ENCODE measurements at regions not wholly inside any gene's neighbourhood (a gene's known extent, or its start where the extent isn't known, plus 50 kb on each side); places are given as distances from the start of the nearest gene placed in this dataset.
"Not testable (repeated sequence)": the region's sequence is repeated elsewhere in the genome, so short reads cannot be mapped to it uniquely, and the experiment has no call there.

DNA sequence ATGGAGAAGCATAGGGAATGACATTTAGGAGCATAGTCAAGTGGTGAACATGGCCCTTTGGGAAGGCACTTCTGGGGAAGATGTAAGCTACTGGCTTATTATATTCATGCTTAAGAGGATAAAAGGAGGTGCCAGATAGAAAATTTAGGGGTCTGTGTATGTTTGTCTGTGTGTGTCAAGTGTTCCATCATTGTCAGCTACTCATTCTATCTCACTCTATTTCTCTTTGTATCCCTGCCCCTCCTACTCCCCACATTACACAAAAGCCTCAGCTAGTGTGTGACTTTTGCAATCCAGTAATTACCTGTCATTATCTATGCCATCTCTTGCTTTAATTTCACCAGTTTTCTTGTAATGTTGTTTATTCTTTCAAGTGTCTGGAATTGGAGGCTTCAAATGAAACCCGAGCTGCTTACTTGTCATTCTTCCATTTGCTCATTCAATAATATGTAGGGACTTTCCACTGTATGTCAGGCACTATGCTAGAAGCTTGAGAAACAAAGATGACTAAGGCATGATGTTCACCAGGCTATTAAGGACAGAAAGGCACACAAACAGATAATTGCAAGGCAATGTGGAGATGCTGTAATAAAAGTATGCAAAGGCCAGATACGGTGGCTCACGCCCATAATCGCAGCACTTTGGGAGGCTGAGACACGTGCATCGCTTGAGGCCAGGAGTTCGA, 229.8 kb upstream of the TEX13C start:
- no peak for DNase-seq (ENCODE audit: low spot score)
- no peak for FAIRE-seq

DNA sequence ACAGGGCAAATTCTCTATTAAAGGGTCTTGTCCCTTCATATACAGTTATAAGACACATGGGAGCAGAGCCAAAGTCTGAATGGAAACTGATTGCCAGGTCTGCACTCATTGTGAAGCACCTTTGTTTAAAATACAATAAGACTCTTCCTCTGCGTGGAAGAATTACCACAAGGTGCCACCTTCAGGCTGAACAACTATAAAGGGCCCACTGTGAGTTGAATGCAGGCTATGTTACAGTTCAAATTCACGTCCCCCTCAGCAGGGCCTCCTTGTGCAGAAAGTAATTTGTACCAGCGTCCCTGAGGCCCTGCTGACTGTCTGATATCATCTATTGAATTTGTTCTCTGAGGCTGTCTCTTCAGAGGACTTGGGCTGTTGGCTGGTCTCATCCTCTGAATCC, 225.8 kb upstream of the TEX13C start:
- no peak for DNase-seq (ENCODE audit: low spot score)
- no peak for FAIRE-seq

DNA sequence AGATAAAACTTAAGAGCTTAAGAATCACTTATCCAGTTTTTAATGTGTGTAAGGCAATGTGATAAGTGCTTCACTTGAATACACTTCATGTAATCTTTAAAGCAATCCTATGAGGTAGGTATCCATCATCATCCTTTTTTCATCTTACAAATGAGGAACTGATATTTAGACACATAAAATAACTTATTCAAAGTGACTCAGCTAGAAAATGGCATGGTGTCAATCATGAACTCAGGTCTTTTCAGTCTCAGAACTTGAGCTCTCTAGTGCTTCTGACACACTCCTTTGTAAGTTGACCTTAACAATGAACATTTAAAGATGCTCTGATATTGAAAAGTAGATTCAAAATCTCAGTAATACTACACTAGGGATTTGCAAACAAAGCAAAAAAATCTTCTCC, 224.8 kb upstream of the TEX13C start:
- FAIRE-seq, result no peak
- DNase-seq (ENCODE audit: low spot score), result no peak

DNA sequence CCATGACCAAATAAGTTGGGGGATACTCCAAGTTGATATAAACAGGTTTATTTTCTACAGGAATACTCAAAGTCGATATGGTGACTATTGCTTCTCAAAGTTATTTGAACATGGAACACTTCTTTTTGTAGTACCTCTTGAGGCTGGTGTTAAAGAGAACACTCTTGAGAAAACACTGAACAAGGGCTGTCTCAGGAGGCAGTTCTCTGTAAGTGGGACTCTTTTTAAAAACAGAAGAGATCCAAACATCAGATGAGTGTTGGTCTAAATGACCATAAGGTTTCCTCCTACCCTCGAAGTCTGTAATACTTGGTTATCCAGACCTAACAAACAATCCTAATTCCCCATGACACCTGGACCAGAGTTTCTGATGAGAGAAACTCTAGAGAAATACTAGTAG, 223.2 kb upstream of the TEX13C start:
- FAIRE-seq (no peak), DNase-seq (ENCODE audit: low spot score) (no peak)

DNA sequence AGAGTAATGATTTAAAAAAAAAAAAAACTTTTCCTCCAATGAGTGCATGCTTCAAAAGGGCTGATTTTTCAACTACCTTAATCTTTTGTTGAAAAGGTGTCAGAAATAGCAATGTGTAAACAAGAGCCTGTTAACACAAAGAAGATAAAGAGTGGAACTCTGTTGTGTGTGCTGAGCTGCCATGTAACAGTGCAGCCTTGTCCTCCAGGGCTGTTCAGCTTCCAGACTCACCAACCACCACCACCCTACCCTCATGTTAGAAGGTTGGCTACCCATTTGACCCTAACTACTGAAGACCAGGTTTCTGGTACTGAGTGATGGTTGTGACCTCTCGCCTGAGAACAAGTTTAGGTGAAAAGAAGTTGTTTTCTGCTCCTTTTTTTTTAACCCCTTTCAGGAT, 222.8 kb upstream of the TEX13C start:
- FAIRE-seq (no peak), DNase-seq (ENCODE audit: low spot score) (no peak)

DNA sequence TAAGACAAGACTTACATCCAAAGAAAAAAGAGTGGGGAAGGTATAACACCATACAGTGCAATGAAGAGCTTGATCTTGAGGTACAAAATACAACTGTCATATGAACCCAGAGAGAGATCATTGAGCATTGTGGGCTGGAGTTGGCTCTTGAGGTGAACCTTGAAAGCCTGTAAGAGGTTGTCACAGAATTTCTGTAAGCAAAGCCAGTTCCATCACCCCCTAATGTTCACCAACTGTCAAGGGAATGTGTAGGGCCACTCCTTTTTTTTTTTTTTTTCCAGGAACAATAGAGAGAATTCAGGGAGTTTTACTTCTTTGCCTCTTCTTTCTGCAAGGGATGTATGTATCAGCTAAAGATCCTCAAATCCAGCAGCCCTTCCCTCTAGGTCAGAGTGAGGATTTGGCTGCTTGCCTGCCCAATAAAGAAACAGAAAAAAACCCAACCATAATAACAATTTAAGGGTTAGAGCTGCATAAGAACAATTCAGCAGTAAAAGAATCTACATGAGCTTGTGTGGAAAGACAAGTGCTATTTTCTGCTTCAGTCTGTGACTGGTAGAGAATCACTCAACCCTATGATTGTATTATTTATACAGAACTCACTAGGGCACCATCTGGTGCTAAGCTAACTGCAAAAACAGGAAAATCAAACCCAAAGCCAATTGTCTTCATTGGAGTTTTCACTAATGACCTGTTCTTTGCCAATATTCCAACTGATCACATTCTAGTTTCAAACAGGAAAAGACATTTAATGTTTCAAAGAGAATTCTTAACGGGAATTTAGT, 217.5 kb upstream of the TEX13C start:
- DNase-seq (ENCODE audit: low spot score) (no peak), FAIRE-seq (no peak)

DNA sequence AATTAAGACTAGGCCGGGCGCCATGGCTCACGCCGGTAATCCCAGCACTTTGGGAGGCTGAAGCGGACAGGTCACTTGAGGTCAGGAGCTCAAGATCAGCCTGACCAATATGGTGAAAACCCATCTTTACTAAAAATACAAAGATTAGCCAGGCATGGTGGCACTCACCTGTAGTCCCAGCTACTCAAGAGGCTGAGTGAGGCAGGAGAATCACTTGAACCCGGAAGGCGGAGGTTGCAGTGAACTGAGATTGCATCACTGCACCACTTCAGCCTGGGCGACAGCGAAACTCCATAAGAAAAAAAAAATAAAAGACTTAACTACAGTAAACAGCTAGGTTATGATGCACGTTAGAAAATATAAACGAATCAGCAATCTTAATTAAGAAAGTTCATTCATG, 216.0 kb upstream of the TEX13C start:
- DNase-seq (ENCODE audit: low spot score), result no peak
- no peak for FAIRE-seq

DNA sequence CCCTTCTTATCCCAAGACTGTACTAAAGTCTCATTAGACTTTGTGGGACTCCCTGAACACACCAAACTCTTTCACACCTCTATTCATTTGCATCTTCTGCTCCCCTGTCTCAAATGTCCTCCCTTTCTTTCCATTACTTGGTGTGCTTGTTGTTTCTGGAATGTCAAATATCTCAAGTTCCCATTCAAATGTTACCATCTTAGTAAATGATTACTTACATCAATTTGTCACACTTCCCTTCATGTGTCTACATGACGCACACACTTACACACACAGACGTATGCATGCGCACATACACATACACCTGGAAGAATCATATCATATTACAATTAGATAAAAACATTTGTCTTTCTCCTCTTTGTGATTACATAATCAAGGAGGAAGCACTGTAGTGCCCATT, 210.8 kb upstream of the TEX13C start:
- DNase-seq (ENCODE audit: low spot score), result no peak
- no peak for FAIRE-seq

DNA sequence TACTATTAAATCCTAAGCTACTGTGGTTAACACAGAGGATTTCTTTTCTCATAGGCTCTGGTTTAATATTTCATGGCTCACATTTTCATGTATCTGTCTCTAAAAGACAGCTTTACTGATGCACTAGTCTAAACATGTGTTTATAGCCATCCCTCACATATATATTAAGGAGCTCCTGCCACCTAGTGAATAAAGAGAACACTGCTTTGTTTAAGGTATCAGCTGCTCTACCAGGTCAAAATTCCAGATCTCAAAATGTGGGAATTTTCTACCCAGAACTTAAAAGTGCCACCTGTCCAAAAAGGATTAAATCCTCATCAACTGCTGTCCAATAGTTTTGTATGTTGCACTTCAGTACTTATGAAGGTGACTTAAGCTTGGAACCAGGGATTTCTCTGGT, 188.5 kb upstream of the TEX13C start:
- DNase-seq (ENCODE audit: low spot score), result peak; percentile 5

DNA sequence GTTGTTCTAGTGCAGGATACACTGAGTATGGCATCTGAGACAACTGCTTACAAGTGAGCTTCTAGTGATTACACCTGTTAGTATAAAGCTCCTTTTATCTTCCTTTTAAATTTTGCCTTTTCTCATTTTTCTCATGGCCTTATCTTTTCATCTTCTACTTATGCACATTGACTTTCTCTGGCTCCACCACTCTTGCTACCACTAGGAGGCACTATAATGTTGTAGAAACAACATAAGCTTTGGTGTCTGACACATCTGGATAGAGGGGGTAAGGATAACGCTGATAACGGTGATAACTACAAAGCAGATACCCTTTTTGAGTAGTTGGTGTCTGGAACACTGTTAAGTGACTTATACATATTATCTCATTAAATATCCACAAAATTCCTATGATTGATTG, 187.4 kb upstream of the TEX13C start:
- DNase-seq (ENCODE audit: low spot score) (peak; percentile 6), FAIRE-seq (no peak)

More for the DNA sequence above, 188.5 kb upstream of the TEX13C start:
- FAIRE-seq, result no peak

DNA sequence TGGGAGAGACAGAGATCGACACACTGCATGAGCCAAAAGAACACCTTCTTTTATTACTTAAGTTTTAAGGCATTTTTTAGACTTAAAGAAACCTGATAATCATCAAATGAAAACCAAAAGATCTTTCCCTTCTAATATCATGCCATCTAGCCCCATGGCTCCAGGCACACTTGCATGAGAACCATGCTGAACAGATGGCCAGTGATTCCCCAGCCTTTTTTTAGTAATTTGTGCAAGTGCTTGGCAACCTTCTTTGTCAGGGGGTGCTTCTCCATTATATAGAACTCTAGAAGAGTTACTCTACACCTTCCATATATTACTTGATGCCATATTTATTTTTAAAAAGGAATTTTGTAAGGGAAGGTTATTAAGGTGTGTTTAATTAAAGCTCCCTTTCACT, 182.2 kb upstream of the TEX13C start:
- FAIRE-seq, result no peak
- no peak for DNase-seq (ENCODE audit: low spot score)

DNA sequence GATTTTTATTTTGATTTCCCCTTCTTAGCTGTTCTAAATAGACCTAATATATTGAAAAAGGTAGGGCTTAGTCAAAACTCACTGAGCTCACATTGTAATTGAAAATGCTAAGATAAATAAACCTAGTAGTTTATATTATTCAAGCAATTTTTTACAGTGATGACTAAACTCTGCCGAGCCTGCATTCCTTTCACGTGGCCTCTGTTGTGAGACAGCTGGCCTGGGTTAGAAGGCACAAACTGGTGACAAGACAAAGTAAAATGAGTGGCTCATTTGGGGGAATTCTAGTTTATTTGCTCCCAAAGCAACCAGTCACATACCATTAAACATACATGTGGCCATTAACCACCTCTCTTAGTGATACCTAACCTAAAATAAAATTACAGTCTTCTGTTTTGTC, 169.4 kb upstream of the TEX13C start:
- DNase-seq (ENCODE audit: low spot score) (no peak), FAIRE-seq (no peak)

DNA sequence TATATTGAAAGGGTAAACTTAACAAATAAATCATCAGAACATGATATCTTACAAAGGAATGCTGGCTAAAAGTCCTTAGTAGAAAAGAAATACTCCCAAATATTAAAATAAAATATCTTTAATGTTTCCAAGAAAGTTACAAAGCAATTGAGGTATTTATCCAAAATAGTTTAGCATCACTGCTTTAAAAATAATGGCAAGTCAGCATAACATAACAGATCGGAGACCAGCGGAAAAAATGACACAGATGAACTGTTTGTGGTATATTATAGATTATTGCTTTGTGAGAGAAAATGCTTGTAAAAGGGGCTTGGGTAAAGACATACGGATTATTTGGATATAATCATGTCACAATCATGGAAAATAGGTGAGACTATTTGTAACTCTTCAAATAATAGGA, 168.5 kb upstream of the TEX13C start:
- FAIRE-seq (no peak), DNase-seq (ENCODE audit: low spot score) (no peak)

DNA sequence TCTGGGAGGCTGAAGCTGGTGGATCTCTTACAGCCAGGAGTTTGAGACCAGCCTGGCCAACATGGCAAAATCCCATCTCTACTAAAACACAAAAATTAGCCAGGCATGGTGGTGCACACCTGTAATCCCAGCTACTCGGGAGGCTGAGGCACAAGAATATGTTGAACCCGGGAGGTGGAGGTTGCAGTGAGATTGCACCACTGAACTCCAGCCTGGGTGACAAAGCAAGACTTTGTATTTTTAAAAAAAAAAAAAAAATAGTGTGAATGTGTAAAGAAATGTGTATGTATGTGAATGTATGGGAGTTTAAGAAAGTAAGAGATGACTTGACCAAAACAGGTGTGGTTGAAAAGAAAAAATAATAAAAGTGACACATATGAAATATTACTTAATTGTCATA, 167.7 kb upstream of the TEX13C start:
- DNase-seq (ENCODE audit: low spot score) (no peak), FAIRE-seq (no peak)

DNA sequence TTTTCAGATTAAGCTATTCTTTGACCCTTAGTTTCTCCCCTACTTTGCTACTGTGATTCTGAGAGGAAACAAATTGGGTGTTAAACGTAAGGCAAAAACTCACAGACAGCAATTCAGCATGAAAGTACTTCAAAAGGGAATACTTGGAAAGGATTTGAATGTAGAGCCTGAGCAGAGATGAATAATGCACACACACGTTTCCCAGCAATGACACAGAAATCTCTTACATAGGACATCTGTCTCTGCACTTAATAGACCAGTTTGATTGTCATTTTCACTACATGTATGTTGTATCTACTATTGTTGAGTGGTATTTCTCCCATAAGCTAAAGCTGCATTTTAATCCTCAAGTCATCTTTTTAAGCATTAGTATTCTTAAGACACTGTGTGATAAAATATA, 166.1 kb upstream of the TEX13C start:
- FAIRE-seq (no peak), DNase-seq (ENCODE audit: low spot score) (no peak)

DNA sequence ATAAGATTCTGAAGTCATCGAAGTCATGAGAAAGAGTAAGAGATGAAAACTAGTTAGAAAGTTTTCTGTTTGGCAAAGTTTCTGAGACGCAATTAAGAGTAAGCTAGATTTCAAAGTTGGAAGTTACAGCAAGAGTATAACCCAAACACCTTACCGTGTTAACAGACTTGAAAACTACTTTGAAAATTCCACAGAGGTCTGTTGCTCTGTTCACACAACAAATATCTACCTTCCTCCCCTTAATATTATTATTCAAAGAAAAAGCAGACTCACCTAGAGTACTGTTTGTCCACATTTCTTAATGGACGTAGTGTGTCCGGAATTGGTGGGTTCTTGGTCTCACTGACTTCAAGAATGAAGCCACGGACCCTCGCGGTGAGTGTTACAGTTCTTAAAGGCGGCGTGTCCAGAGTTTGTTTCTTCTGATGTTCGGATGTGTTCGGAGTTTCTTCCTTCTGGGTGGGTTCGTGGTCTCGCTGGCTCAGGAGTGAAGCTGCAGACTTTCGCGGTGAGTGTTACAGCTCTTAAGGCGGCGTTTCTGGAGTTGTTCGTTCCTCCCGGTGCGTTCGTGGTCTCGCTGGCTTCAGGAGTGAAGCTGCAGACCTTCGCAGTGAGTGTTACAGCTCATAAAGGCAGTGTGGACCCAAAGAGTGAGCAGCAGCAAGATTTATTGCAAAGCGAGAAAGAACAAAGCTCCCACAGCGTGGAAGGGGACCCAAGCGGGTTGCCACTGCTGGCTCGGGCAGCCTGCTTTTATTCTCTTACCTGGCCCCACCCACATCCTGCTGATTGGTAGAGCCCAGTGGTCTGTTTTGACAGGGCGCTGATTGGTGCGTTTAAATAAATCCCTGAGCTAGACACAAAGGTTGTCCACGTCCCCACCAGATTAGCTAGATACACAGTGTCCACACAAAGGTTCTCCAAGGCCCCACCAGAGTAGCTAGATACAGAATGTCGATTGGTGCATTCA, 165.1 kb upstream of the TEX13C start:
- DNase-seq (ENCODE audit: low spot score); FAIRE-seq: not testable (repeated sequence)

DNA sequence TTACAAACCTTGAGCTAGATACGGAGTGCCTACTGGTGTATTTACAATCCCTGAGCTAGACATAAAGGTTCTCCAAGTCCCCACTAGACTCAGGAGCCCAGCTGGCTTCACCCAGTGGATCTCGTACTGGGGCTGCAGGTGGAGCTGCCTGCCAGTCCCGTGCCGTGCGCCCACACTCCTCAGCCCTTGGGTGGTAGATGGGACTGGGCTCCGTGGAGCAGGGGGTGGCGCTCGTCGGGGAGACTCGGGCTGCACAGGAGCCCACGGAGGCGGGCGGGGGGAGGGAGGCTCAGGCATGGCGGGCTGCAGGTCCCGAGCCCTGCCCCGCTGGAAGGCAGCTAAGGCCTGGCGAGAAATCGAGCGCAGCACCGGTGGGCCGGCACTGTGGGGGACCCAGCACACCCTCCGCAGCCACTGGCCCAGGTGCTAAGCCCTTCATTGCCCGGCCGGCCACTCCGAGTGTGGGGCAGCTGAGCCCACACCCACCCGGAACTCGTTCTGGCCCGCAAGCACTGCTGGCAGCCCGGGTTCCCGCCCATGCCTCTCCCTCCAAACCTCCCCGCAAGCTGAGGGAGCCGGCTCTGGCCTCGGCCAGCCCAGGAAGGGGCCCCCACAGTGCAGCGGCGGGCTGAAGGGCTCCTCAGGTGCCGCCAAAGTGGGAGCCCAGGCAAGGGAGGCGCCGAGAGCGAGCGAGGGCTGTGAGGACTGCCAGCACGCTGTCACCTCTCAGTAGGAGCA, 164.2 kb upstream of the TEX13C start:
- not testable (repeated sequence) for FAIRE-seq; DNase-seq (ENCODE audit: low spot score)

DNA sequence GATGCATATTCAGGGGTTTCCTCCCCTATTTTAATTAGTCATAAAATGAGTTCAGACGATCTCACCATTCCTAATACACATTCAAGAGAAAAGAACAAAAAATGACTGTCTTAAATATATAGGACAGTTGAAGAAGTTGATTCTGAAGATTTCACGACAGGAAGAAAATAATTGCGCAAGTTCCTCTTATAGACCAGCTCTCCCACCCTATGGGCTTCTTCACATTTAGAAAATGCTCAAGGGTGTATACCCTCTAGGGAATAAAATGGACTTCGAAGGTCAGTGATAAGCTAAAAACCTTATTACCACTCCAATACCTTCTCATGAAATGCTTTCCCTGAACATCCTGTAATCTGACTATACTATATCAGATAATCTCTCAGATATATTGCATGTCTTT, 149.2 kb upstream of the TEX13C start:
- FAIRE-seq, result no peak

DNA sequence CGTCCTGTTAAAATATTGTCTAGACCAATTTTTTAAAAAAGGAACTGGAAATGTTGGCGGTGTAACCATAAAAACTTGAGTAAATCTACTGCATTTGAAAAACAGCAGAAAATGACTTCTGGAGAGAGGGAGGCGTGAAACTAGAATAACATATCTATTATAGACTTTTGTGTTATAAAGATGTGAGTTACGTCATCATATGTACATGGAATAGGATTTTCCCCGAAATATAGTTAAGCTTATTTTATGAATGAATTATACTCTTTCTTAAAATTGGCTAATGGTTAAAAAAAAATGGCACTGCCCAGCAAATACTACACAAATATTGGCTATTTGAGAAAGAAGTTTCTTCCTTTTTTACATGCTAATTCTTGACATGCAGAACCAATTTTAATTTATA, 147.1 kb upstream of the TEX13C start:
- DNase-seq (ENCODE audit: low spot score), result no peak
- FAIRE-seq, result no peak

More for the DNA sequence above, 149.2 kb upstream of the TEX13C start:
- DNase-seq (ENCODE audit: low spot score), result no peak

DNA sequence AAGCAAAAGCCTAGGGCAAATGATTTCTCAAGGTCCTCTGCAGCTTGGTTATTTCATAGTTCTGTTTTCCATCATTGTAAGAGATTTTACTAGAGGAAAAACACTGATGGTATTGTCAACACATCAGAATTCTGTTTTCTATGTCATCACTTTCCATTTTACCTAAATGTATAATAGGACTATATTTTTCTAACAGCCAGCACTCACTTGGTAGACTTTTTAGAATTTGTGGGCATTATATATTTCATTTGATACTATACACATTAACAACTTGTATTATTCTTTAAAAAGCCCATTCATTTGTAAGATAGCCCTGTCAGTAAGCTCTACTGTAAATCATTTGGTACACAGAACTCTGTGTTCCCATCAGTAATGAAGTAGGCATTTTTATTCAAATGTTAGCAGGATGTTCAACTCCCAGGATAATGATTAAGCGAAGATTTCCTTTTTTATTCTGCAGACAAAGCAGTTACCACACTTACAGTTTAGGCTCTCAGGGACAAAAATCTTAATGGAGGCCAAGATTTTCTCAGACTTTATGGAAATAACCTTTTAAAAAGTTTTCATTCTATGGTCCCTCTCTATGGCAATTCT, 143.6 kb upstream of the TEX13C start:
- DNase-seq (ENCODE audit: low spot score), result no peak
- no peak for FAIRE-seq

DNA sequence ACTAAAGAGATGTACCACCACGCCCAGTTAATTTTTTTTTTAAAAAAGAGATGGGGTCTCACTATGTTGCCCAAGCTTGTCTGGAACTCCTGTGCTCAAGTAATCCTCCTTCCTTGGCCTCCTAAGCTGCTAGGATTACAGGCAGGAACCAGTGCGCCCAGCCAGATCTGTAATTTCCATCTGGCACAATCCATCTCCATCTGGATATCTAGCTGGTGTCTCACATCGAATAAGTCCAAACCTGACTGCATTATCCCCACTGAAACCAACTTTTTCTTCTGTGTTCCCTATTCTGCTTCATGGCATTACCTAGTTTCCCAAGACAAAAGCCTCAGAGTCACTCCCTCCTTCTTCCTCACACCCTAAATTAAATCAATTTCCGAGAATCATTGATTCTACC, 125.8 kb upstream of the TEX13C start:
- DNase-seq (ENCODE audit: low spot score) (no peak), FAIRE-seq (no peak)

Measured in RCC 7860 (cell line).